Astrocyte of the cerebellum (primary cell): ENCODE measurements at regions not wholly inside any gene's neighbourhood (a gene's known extent, or its start where the extent isn't known, plus 50 kb on each side); places are given as distances from the start of the nearest gene placed in this dataset.

Experiments used
- DNase-seq: peaks from one replicate; pipeline ENCODE4 v3.0.0-alpha.2; 2011; ENCODE audit warnings: low read depth
- H3K4me3 ChIP-seq: 2 replicates; pipeline ENCODE4 v1.5.1; 2011; ENCODE audit warnings: mild to moderate bottlenecking, low read depth, low read length, moderate library complexity
- in situ Hi-C: cut with HindIII; loops from 2 replicates; pipeline ENCODE4 v1.10.0; 2017; ENCODE audit warnings: low sequenced_read_pairs
- TF ChIP-seq, protein P1 (sequence below): IDR thresholded peaks from 2 replicates; pipeline ENCODE4 v1.5.1; 2012; ENCODE audit warnings: low read length, low read depth, moderate library complexity, mild to moderate bottlenecking; ENCODE audit errors: missing control alignments

GRCh38 chr17:10984220-10984619 is 146.3 kb upstream of the PIRT start:
- no peak for DNase-seq
- in situ Hi-C loops, result no loop called here
- H3K4me3 ChIP-seq, result no peak overlapping the region
- TF ChIP-seq, protein P1, sequence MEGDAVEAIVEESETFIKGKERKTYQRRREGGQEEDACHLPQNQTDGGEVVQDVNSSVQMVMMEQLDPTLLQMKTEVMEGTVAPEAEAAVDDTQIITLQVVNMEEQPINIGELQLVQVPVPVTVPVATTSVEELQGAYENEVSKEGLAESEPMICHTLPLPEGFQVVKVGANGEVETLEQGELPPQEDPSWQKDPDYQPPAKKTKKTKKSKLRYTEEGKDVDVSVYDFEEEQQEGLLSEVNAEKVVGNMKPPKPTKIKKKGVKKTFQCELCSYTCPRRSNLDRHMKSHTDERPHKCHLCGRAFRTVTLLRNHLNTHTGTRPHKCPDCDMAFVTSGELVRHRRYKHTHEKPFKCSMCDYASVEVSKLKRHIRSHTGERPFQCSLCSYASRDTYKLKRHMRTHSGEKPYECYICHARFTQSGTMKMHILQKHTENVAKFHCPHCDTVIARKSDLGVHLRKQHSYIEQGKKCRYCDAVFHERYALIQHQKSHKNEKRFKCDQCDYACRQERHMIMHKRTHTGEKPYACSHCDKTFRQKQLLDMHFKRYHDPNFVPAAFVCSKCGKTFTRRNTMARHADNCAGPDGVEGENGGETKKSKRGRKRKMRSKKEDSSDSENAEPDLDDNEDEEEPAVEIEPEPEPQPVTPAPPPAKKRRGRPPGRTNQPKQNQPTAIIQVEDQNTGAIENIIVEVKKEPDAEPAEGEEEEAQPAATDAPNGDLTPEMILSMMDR, result no peak

GRCh38 chr17:10976401-10976800 is 138.5 kb upstream of the PIRT start:
- TF ChIP-seq, protein P1, result no peak
- in situ Hi-C loops, result no loop called here
- H3K4me3 ChIP-seq, result no peak overlapping the region
- DNase-seq, result no peak

GRCh38 chr17:10968007-10968406 is 130.1 kb upstream of the PIRT start:
- in situ Hi-C loops, result no loop called here
- no peak overlapping the region for H3K4me3 ChIP-seq
- no peak for DNase-seq
- TF ChIP-seq, protein P1, result no peak

- no peak overlapping the region for H3K4me3 ChIP-seq
- in situ Hi-C loops, result no loop called here
- TF ChIP-seq, protein P1, result no peak
- no peak for DNase-seq
These were observed 118.9 kb upstream of the PIRT start for GRCh38 chr17:10956821-10957220.

DNA sequence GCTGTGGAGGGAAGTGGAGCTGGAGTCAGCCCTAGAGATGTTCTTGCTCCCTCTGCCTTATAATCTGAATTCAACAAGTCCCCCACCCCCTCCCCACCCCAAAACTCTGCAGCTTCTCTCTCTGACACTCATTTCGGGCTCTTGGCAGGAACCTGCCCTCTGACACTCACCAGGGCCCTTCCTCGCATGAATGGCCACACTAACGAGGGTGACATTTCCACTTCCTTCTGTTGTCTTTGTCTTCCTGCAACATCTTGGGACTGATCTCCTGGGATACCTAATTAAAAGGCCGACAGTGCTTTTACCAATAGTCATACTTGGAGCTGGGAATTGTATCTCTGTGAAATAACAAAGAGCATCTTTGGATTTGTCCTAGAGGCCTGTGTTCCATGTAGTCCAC is 106.9 kb upstream of the PIRT start:
- DNase-seq, result no peak
- in situ Hi-C loops, result no loop called here
- no peak overlapping the region for H3K4me3 ChIP-seq
- TF ChIP-seq, protein P1, result no peak

DNA sequence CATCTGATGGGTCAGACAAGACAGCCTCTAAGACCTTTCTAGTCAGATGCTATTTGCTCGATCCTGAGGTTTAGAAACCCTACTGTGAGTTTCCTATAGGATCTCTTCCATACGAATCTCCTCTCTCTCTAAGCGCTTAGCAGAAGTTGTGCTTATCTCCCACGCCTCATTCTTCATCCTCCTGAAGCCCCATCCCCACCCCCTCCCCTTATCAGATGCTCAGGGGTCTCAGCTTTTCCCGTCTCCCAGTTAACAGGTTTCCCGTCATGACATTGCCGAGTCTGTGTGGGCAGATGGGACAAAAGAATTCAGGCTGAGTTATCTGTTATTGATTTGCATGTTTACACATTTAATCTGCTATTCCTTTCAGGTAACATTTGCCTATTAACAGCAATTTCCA is 99.0 kb upstream of the PIRT start:
- DNase-seq, result no peak
- TF ChIP-seq, protein P1, result no peak
- in situ Hi-C loops, result no loop called here
- no peak overlapping the region for H3K4me3 ChIP-seq

DNA sequence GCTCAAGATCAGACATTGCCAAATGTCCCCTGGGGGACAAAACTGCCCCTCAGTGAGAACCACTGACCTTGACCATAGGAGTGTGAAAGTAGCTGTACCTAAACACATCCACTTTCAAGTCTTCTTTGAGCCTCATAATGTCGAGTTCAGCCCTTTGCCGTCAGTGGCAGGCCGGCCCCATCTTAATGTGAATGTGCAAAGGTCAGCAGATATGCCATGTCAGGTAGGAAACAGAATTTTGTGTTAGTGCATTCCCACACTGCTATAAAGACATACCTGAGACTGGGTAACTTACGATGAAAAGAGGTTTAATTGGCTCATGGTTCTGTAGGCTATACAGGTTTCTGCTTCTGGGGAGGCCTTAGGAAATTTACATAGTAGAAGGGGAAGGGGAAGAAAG is 95.1 kb upstream of the PIRT start:
- DNase-seq, result no peak
- in situ Hi-C loops, result loop anchor here (5.0 kb wide), 1 partner anchor 61 kb away; no protein-coding TSS in a partner anchor
- TF ChIP-seq, protein P1, result no peak
- no peak overlapping the region for H3K4me3 ChIP-seq
